GM19238 (cell line): ENCODE measurements at regions not wholly inside any gene's neighbourhood (a gene's known extent, or its start where the extent isn't known, plus 50 kb on each side); places are given as distances from the start of the nearest gene placed in this dataset.
"Not testable (repeated sequence)": the region's sequence is repeated elsewhere in the genome, so short reads cannot be mapped to it uniquely, and the experiment has no call there.

Experiments
- DNase-seq: peaks from one replicate; pipeline ENCODE4 v3.0.0; 2011; ENCODE audit warnings: low spot score; ENCODE audit not compliant: insufficient read length

DNA sequence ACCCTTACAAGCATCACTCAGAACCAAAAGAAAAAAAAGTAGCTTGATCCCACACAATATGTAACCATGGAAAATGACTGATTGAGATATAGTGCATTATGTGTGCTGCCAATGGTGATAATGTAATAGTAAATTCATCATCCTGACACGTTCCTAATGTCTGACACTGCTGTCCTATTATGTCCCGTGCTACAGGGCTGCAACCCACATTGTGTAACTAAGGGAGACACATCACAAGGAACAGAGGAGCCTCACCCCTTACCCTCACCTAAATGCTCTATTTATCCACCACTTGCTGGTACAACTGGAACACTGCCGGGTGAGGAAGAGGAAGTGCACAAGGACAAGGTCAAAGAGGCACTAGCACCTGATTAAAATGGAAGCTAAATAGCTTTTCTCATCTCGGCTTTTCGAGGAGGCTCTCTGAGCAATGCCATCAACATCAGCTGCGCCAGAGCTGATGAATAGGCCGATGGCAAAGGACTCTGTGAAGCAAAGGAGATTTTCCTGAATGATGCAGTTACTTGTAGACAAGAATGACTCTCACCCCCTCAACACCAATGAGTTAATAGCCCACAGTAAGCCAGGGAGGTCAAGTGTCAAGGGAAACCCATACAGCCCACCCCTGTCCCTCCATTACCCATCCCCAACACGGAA lies 181.6 kb downstream of the HNRNPD start:
- no peak for DNase-seq

DNA sequence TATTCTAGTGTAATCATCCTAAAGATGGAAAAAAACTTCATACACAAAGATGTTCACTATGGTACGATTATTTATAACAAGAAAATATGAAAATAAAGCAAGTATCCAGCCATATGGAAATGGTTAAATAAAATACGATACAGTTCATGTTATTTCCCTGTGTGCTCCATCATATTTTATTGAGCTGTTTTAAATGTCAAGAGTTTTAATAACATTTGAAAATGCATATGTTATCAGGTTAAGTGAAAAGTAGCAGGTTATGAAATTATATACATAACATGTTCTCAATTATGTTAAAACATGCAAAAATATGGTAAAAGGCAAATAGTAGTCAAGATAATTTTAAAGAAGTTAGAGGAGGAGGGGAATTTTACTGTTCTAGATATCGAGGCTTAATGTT lies 192.0 kb downstream of the HNRNPD start:
- no peak for DNase-seq

DNA sequence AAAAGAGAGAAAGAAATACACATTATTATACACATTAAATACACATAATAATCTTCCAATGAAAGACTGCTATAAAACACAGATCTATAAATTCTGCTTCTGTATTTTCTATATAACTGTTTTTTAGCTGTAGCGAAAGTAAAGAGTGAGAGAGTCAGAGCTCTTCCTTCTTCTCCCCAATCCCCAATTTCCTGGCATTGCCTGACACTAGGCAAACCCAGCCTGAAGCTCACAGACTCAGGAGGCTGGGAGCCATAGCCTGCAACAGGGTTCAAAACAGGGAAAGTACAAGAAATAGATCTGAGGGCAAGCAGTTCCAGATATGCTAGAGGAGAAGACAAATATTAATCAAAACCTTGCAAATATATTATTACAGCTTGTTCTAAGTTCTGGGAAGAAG lies 201.6 kb downstream of the HNRNPD start:
- DNase-seq: no peak

DNA sequence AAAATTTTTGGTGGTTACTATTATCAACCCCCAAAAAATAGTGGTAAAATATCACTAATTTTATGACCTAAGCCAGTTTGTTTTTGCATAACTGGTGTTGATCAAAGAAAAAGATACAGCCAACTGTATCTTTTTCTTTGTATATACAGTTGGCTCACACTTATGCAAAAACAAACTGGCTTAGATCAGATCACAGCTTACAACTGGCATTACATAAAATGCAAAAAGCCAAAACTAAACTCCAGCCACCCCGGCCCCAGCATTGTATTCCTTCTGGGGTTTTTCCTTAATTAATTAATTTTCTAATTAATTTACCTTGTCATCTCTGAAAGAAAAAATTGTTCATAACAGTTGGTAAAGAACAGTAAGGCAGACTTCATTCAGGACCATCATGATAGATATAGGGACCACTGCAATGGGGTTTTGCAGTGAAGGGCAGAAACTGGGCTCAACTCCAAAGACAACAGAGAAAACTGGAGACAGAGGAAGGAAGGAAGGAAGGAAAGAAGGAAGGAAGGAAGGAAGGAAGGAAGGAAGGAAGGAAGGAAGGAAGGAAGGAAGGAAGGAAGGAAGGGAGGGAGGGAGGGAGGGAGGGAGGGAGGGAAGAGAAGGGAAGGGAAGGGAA lies 202.1 kb downstream of the HNRNPD start:
- no peak for DNase-seq

DNA sequence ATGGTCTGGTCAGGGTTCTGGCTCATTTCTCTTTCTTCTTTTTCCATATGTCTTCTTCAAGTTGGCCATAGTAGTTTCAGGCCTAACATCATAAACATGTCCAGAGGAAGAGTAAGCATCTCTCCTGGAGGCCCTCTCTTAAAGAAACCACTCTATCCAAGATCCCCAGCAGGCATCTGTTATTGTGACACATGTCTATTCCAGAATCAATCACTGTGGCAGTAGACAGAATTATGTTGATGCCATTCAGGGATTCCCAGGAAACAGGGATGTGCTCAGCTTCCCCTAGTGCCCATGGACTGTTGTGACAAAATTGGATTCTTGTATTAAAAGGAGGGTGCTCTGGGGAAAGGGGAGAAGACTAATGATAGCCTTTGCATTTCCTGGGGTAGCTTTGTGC lies 224.0 kb downstream of the HNRNPD start:
- DNase-seq: no peak

DNA sequence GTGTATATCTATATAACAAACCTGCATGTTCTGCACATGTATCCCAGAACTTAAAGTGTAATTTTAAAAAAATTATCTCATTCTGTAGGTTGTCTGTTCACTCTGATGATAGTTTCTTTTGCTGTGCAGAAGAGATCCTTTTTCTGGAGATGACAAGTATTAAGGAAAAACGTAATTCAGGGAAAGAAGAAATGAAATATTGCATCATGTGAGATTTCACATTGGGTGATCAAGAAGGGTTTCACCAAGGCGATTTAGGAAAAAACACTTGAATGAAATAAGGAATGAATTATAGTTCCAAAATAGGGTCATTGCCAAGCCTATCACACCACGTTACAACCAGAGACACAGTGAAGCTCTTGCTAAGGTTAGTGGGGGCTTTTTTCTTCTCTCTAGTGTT lies 227.9 kb downstream of the HNRNPD start:
- DNase-seq: no peak

DNA sequence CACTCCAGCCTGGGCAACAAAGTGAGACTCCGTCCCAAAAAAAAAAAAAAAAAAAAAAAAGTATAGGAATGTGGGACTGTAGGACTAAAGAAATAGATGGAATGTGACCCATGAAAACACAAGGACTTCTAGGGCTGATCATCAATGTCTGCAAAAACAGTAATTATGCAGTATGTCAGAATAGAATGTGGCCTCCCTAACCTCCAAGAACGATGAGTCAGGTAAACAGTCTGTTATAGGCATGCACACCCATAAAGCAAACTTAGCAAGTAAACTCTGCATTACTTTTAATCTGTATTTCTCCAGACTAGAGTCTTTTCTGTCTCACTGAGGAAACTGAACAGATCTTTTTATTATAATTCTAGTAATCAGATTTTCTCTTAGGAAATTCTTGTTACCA lies 233.4 kb downstream of the HNRNPD start:
- no peak for DNase-seq

DNA sequence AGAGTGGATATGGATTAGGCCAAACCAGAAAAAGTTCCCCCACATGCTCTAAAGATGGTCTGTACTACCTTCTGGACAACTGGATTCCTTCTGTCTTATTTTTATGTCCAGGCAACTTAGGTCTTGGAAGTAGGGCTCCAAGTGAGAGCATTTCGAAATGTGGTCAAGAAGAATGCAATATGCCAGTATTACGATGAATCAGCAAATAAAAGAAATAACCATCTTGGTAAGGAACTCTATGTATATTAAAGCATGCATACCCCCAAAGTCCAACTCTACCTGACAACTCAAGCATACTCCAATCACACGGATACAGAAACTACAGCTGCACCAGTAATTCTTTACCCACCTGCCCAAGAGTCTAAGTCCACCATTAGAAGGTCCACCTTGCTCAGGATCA lies 234.5 kb downstream of the HNRNPD start:
- no peak for DNase-seq

DNA sequence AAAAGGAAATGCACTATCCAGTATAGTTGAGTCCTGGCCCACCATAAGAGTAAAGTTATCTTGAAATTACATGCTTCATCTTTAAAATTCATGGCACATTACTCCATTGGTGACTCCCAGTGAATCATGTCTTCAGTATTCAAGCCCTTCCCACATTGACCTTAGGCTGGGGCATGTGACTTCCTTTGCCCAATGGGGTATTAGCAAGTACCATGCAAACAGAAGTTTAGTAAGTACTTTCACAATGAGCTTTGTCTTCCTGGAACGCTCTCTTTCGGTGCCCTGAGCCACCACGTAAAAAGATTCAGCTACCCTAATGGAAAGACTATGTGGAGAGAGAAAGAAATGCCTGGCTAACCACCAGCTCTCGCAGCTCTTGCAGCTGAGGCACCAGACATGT lies 235.4 kb downstream of the HNRNPD start:
- no peak for DNase-seq

DNA sequence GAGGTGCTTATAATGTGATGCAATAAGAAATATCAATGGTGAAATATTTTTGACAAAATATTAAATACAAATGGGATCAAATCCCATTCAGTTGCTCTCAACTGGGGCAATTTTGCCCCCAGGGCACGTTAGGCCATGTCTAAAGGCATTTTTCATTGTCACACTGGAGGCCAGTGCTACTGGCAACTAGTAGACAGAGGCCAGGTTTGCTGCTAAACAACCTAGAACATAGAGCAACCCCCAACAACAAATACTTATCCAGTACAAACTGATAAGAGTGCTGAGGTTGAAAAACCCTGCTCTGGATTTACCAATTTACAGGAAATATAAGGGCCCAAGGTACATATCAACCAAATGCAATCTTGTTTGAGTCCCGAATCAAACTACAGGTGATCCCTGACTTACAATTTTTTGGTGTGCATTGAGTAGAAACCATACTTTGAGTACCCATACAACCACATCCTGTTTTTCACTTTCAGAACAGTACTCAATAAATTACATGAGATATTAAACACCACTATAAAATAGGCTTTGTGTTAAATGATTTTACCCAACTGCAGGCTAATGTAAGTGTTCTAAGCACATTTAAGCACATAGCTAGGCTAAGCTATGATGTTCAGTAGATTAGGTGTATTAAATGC lies 237.5 kb downstream of the HNRNPD start:
- DNase-seq: no peak

DNA sequence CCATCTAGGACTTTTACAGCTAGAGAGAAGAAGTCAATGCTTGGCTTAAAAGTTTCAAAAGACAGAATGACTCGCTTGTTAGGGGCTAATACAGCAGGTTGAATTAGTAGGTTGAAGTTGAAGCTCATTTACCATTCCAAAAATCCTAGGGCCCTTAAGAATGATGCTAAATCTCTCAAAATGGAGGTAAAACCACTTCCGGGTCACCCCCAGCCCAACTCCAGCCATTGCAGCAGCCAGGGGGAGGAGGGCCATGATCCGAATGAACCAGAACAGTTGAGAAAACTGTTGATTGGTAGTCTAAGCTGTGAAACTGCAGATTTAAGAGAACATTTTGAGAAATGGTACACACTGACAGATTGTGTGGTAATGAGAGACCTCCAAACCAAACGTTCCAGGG lies 245.4 kb downstream of the HNRNPD start:
- no peak for DNase-seq

DNA sequence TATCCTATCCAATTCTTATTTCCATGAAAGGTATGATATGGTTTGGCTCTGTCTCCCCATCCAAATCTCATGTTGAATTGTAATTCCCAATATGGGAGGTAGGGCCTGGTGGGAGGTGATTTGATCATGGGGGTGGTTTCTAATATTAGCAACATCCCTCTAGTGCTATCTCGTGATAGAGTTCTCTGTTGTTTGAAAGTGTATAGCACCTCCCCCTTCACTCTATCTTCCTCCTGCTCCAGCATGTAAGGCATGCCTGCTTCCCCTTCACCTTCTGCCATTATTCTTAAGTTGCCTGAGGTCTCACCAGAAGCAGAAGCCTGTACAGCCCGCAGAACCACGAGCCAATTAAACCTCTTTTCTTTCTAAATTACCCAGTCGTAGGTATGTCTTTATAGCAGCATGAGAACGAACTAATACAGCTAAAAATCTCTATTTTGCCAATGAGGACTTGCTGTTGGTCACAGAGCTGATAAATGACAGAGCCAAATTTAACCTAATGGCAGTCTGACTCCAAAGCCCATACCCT lies 247.2 kb downstream of the HNRNPD start:
- no peak for DNase-seq

DNA sequence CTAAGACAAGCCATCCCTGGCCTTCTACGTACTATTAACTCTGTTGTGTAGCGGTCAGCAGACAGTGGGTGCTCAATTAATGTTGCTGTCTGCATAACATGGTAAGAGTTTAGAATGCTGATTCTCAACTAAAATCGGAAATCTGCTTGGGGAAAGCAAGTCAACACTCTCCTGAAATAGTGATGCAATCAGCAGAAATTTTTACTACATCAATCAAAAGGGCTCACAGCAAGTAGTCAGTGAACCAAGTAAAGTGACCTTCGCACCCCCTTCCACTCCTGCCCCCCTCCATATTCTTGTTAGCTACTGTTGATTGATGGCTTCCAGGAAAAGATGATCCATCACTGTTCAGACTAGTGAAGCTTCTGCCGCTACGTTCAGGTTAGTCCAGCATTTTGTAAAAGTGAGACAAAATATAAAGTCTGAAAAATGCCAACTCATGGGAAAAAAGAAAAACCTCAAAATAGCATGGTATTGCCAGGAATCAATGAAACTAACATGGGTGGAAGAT lies 247.9 kb downstream of the HNRNPD start:
- DNase-seq: no peak

DNA sequence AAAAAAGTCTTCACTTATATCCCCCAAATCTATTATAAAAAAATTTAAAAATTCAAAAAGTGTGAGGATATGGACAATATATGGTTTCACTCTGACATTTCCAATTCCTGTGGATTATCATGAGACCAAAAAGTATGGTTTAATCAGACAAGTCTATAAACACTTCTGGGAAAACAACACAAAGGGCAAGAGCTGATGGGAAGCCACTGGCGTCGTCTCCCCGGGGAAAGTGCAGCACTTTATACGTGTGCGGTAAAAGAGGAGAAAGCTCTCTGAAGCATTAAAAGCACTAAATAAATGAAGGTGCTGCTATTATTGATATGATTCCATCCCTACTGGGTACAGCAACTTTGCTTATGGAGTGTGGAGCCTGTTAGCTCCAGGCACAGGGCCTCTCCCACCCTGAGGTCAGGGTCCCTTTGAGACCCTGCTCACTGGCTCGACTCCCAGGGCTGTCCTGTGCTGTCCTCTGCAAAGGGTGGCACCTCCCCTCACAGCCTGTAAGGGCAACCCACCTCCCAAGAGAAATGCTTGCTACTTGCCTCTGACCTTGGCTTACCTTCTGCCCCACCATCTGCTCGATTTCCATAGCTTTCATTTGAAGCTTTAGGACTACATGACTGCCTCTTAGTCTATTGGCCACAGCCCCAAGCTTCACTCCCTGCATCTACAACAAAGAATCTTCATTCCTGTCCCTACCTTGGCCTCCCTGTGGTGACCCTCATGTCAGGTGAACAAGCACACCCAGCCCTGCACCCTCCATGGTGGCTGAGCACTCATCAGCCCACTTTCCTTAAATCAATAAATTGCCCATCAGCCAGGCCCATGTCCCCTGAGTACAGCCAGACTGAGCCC lies 248.6 kb downstream of the HNRNPD start:
- no peak for DNase-seq

DNA sequence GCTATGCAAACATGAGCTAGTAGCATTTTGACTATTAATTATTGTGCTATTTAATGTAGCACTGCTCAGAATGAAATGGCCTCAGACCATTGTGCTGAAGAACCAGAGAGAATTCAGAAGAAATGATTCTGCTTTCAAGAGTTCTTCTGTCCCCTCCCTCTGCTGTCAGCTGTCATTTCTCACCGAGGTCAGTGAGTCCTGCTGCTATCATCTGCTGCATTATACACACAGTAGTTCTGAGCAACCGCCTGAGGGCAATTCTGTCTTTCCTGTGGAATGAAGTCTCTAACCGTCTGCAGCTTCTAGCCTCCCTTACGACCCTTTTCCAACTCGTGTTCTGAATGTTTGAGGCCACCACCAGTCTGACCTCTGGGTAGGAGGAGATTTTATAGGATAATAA lies 249.4 kb downstream of the HNRNPD start:
- DNase-seq: no peak

DNA sequence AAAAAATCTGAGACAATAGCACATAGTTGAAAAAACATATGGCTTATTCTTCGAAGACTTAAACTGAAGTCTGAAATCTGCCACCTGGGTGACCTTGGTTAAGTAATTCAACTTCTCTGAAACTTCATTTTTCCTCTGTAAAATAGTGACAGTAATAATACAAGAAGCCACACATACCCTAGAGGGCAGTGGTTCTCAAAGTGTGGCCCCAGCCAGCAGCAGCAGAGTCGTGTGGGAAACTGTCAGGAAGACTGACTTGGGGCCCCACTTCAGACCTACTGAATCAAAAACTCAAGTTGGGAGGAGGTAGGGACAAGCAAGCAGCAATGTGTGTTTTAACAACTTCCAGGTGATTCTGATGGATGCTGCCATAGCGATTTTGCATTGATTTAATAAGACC lies 249.9 kb downstream of the HNRNPD start:
- DNase-seq: no peak

DNA sequence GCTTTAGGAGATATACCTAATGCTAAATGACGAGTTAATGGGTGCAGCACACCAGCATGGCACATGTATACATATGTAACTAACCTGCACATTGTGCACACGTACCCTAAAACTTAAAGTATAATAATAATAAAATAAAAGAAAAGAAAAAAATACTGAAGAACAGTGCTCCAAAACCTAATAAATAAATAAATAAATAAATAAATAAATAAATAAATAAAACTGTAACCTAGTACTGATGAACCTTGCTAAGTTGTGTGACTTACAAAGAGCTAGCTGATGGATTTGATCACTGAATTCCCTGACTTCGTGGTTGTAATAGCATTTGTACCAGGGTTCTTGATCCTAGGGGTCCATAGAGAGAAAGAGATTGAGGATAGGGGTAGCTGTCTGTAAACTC lies 258.6 kb downstream of the HNRNPD start:
- DNase-seq: not testable (repeated sequence)

DNA sequence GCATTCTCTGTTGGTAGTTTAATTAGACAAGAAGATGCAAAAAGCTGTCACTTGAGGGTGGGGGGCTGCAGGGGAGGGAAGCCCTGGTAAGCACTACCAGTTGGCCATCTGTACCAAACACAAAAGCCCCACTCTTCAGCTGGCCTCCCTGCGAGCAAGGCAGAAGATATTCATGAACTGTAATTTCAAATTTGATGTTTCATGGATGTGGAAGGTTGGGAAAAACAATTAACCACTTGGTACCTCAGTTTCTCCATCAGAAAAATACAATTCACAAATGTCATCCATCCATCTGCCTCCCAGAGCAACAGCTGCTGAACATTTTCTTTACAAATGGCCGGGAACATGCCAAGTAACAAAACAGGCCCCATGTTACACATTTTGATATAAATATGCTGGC lies 265.3 kb downstream of the HNRNPD start:
- DNase-seq: no peak

DNA sequence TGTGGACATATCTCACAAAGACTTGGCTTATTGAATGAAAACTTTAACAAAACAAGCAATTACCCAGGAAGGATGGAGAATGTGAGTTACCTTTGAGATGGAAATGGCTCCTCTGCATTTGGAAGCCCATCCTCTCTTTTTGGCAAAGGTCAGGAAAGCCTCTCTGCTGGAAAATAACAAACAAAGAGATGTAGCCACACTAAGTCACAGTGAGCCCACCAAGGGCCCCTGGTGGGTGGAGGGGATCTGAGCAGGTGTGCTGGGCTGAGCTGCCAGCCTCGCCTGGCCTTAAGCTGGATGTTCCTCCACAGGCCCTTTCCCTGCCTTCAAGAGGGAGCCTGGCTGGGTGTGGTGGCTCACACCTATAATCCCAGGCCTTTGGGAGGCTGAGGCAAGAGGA lies 269.2 kb downstream of the HNRNPD start:
- no peak for DNase-seq

DNA sequence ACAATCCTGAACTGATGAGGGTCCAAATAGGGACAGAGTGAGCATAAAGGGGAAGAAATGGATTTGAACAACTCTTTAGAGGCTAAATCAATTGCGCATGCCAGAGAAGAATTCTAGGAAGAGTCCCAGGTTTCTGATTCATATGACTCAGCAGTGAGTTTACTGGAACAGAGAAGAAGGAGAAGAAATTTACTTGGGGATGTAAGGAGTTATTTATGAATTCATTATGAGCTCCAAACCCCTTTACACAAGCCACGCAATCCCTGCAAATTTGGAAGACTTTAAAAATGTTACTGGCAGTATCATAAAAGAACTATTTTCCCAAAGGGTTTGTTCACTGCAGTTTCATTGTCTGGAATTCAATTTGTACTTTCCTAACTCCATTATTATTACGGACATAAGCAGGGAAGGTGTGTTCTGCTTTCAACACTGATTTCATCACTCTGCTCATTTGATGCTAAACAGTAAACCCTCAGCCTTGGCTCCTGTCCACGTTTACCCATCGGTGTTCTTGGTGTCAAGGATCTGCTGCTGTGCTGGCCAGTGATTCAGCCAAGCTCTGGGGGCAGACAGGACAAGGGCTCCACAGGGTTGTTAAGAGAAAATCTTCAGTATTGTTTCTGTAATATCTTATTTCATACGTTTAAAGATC lies 273.7 kb downstream of the HNRNPD start:
- no peak for DNase-seq

DNA sequence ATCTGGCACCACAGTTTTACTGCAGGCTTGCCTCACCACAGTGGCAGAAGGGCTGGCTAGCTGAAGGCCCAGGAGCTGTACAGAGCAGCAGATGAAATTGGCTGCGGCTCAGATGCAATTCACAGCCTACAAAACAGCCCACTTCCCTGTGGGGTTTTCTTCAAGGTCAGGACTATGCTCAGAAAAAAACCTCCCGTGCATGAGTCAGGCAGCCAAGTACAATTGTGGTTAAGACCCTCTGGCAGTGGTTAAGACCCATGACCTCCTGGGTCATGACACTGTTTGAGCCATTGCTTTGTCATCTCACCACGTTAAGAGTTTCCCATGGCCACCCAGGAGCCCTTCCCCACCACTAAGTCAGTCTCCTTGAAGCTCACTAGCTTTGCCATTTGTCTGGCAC lies 276.3 kb downstream of the HNRNPD start:
- DNase-seq: no peak
